MG63 (cell line): ENCODE measurements at regions not wholly inside any gene's neighbourhood (a gene's known extent, or its start where the extent isn't known, plus 50 kb on each side); places are given as distances from the start of the nearest gene placed in this dataset.
A peak's percentile ranks its signal among the peaks of the same experiment; 100 is the strongest.

Source experiments
- DNase-seq: peaks from one replicate; pipeline ENCODE4 v3.0.0-alpha.2; 2020
- H3K27me3 ChIP-seq: fragments of 250-450 bp; sonication (Bioruptor Pico); 2 replicates; pipeline ENCODE4 v1.5.1; 2020; ENCODE audit warnings: mild to moderate bottlenecking, moderate library complexity
- H3K36me3 ChIP-seq: fragments of 250-450 bp; sonication (Bioruptor Pico); 2 replicates; pipeline ENCODE4 v1.5.1; 2020; ENCODE audit warnings: mild to moderate bottlenecking, moderate library complexity
- H3K4me3 ChIP-seq: fragments of 250-450 bp; sonication (Bioruptor Pico); 2 replicates; pipeline ENCODE4 v1.5.1; 2020; ENCODE audit warnings: mild to moderate bottlenecking, moderate library complexity
- H3K9me3 ChIP-seq: fragments of 250-450 bp; sonication (Bioruptor Pico); 2 replicates; pipeline ENCODE4 v1.5.1; 2020; ENCODE audit warnings: mild to moderate bottlenecking, moderate library complexity

DNA sequence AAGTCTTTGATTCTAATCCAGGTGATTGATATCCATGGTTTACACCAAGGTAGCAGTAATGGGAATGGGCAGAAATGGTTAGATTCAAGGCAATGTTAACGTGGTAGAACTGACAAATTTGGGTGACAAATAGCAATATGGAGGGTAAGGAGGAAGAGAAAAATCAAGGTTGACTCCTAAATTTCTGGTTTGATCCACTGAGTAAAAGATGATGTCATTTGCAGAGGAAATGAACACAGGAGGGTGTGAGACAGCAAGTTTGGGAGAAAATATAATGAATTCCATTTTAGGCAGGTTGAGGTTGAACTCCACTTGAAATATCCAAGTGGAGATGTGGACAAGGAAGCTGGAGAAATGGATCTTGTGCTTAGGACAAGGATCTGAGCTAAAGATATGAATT is 170.9 kb upstream of the CAMK1G start:
- Histone ChIP-seq H3K4me3 (no peak overlapping the region), H3K9me3 (no peaks in the 10 kb centered on the region)
- DNase-seq: no peak

DNA sequence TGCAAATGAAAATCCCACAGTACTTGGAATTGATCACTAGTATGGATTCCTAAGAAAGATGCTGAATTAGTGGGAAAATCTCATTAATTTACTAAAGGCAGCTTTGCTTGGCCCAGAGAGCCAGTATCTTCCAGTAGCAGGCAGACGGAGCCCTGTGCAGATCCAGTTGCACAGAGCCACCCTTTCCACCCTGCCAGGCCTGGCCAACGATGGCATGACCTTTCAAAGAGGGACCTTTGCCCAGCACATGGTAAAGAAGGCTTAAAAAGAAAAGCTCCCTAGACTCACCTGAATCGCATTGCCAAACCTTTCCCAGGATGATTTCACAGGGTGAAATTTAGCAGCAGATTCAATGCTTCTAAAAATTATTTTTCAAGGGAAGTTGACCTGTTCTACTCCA is 170.5 kb upstream of the CAMK1G start:
- no peaks in the 10 kb centered on the region for H3K27me3 ChIP-seq
- no peak for DNase-seq
- H3K4me3 ChIP-seq: no peak overlapping the region
- no peaks in the 10 kb centered on the region for H3K9me3 ChIP-seq
- no peaks in the 10 kb centered on the region for H3K36me3 ChIP-seq

More for the DNA sequence above, 170.9 kb upstream of the CAMK1G start:
- H3K27me3 ChIP-seq: no peaks in the 10 kb centered on the region
- H3K36me3 ChIP-seq: no peaks in the 10 kb centered on the region

DNA sequence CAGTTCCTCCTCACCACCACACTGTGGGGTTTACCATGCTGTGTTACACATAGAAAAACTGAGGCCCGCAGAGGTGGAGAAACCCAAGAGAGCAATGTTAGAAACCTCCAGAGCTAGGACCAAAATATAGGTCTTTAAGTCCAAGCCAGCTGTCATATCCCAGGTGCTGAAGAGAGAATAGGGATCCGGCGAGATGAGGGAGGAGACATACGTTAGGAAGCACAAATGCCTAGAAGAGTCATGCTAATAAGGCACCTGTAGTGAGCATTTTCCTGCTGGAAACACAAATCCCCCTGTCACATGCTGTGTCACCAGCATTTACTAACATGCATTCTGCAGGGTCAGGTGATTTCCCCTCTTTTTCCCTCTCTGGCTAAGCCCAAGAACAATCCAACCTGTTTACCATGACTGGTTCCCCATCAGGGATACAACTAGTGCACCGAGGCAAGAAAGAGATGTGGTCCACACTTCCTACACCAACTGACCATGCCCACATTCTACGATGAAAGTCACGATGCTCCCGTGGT is 168.6 kb upstream of the CAMK1G start:
- Histone ChIP-seq H3K9me3 (no peaks in the 10 kb centered on the region), H3K36me3 (no peaks in the 10 kb centered on the region), H3K4me3 (no peak overlapping the region), H3K27me3 (no peaks in the 10 kb centered on the region)
- no peak for DNase-seq

DNA sequence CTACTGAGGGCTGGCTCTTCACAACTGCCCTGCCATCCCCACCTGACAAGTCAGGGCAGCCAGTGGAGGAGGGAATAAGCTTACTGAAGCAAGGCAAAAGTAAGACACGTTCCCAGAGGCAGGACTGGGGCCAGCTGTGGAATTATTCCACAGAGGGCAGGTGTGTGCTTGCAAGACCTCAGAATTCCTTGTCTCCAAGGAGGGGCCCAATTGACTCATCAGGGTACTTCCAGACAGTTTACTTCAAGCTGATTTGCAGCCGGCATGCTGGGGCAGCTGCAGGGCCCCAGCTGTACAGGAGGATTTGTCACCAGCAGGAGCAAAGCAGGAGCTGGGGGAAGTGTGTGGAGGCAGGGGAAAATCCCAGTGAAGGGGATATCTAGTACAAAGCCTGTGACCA is 167.5 kb upstream of the CAMK1G start:
- peak; percentile 10 for DNase-seq
- Histone ChIP-seq H3K27me3 (no peaks in the 10 kb centered on the region), H3K9me3 (no peaks in the 10 kb centered on the region), H3K4me3 (no peak overlapping the region), H3K36me3 (no peaks in the 10 kb centered on the region)

DNA sequence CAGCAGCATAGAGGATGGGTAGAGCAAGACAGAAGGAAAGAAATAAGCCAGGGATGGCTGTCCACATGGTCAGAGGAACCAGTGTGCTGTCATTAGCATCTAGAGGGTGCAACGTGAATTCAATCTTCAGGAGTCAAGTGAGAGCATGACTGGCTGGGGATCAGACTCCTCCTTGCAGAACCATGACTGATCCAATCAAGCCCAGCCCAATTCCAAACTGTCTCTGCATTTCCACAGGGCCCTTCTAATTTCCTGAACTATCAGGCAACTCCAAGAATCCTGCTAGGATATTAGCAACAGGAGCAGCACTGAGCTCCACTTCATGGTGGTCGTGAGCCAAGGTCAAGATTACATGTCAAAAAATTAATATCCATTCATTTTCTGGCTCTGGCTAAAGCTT is 166.8 kb upstream of the CAMK1G start:
- Histone ChIP-seq H3K4me3 (no peak overlapping the region), H3K27me3 (no peaks in the 10 kb centered on the region), H3K9me3 (no peaks in the 10 kb centered on the region), H3K36me3 (no peaks in the 10 kb centered on the region)
- no peak for DNase-seq

DNA sequence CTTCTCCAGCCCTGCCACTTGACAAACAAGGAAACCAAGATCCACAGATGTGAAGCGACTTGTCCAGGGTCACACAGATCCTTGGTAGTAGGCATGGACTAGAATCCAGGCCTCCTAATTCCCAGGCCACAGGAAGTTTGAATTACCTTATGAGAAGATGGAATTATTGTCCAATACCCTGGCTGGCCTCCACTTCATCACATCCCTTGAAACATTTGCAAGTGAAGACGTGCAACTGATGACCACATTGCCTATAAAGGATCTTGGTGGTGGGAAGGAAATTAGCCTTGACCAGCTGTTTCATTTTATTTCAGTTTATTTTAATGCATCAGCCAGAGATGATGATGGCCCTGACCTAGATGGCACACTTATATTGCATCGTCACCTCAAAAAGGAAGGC is 165.8 kb upstream of the CAMK1G start:
- no peak for DNase-seq
- no peaks in the 10 kb centered on the region for H3K36me3 ChIP-seq
- no peak overlapping the region for H3K4me3 ChIP-seq
- H3K27me3 ChIP-seq: no peaks in the 10 kb centered on the region
- H3K9me3 ChIP-seq: no peaks in the 10 kb centered on the region

DNA sequence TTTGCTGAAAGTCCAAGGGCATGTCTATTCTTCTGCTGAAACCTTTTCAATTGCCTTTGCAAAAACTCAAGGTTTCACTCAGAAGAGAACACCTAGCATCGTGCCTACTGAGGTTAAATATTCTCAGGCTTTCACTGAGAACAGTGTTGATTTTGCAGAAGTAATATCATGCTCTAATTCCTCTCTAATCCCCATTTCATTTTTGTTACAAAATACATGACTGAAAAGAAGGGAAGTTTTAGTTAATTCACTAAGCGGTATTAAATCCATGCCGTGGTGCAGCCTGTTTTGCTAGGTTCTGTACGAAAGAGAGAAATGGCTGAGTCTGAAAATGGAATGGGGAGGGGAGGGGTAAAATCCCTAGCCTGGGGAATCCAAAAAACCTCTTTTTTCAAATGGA is 163.2 kb upstream of the CAMK1G start:
- H3K36me3 ChIP-seq: no peaks in the 10 kb centered on the region
- no peaks in the 10 kb centered on the region for H3K9me3 ChIP-seq
- no peak for DNase-seq
- H3K27me3 ChIP-seq: no peaks in the 10 kb centered on the region
- no peak overlapping the region for H3K4me3 ChIP-seq

DNA sequence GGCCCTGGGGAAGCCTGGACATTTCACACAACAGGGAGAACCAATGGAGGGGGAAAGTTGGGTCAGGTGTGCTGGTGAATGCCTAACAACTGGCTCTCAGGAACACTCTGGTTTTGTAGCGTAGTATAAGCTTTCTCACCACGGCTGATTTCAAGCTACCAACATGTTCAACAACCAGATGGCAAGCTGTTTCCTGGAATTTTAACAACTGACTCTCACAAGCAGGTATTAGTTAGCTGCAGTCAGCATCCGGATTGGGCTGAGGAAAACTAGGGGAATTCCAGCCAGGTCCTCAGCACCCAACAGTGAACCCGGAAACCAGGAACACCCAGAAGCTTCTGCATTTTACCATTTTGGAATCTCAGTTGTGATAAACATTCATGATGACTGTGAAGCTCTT is 162.3 kb upstream of the CAMK1G start:
- no peak overlapping the region for H3K4me3 ChIP-seq
- no peak for DNase-seq
- no peaks in the 10 kb centered on the region for H3K27me3 ChIP-seq
- no peaks in the 10 kb centered on the region for H3K9me3 ChIP-seq
- H3K36me3 ChIP-seq: no peaks in the 10 kb centered on the region

DNA sequence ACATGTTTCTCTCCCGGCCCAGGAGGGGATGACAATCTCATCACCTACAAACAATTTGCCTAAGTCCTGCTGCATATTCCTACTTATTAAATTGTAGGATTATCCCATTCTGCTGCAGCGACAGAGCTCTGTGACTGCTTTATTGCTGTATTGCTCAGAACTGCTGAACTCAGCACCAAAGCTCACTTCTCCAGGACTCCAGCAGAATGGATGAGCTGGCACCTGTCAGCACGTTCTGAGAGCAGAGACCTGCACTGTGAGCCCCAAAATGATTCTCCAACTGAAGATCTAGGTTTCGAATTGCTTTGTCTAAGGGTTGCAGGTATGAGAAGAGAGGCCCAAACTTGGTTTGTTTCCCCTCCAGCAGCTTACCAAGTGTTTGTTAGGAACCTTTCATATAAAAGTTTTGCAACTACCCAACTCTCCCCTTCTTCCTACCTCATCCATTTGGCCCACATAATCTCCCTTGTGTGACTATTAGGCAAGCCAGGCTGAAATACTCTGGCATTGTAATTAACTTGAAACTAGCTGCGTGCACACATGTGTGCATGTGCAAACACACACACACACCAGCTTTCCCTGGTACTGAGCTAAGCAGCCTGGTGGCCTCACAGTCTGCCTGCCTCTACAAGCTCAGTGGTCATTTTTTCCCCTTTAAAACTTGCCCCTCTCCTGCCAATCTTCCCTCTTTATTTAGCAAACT is 161.4 kb upstream of the CAMK1G start:
- Histone ChIP-seq H3K4me3 (no peak overlapping the region), H3K36me3 (no peaks in the 10 kb centered on the region), H3K27me3 (no peaks in the 10 kb centered on the region), H3K9me3 (no peaks in the 10 kb centered on the region)
- no peak for DNase-seq

DNA sequence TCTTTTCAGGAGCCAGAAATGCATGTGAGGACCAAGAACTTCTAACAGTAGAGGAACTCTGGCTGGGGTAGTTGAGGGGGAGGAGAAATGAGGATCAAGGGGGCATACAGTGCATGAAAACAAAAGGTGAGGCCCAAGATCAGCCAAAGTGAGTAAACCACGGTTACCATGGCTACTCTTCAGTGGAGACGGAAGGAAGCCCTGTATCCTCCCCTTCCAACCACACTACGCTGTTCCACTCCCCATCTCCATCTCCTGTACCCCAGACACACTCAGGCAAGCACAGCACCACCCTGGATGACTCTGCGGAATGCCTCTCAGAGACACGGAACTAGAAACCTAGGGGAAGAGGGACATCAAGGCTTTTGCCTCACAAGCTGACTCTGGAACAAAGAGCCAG is 157.6 kb upstream of the CAMK1G start:
- Histone ChIP-seq H3K4me3 (no peak overlapping the region), H3K36me3 (no peaks in the 10 kb centered on the region), H3K9me3 (no peaks in the 10 kb centered on the region), H3K27me3 (no peaks in the 10 kb centered on the region)
- DNase-seq: no peak

DNA sequence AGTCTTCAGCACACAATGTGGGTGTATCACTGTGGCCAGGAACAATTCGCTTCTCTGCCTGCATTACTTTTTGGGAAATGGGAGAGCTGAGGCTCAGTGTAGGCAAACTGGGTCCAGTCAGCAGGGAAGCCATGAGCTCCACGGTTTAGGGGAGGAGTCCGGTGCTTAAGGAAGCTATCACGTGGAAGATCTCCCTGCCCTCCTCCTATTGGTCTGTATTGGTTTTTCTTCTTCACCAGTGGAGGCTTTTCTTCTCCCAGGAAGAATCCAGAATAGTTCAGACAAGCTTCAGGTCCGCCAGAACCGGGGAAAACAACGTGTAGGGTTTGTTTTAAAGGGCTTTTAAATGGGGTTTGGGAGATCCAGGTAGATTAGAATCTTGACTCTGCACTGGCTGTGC is 156.2 kb upstream of the CAMK1G start:
- Histone ChIP-seq H3K4me3 (no peak overlapping the region), H3K27me3 (no peaks in the 10 kb centered on the region), H3K9me3 (no peaks in the 10 kb centered on the region), H3K36me3 (no peaks in the 10 kb centered on the region)
- DNase-seq: no peak

DNA sequence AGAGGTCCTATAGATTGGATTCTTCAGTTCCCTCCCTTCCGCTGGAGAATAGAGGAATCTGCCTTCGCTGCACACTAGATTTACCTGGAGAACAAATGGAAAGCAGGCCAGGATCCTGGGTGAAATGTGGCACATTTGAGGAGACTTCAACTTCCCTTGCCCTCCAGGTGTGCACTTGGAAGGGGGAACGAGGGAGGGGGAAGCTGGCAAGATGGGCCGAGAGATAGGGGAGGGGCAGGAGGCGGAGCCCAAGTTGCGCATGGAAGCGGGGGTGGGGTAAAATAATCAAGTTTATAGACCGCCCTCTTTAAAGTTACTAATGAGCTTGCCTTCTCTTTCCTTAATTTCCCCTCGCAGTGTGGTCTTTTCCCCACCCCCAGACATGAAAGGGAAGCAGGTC is 155.7 kb upstream of the CAMK1G start:
- H3K4me3 ChIP-seq: no peak overlapping the region

DNA sequence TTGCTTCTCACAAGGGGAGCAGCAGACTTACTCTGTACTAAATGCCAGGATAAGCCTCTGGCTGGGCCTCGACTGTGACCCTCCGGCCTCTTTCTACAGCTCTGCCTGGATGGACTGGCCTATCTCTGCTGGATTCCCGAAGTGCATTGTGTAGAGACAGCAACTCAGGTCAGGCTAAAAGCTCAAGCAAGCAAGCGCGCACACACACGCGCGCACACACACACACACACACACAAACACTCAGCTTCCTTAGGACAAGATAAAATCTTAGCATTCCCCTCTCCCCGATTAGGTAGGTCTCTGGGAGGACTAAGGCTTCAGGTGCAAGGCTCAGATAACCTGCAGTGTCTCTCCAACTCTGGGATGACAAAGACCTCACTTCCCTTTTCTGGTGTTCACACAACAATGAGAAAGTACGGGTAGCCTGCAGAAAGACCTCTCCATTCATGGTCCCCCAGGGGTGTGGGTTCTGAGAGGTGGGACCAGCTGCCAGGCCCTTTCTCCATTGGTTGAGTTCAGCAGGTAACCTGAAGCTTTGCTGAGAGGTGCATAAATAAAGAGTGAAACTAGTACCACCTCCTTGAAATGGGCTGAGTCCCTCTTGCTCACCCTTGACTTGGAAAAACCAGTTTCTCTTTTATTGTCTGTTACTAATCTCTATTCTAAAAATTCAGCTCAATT is 155.1 kb upstream of the CAMK1G start:
- Histone ChIP-seq H3K36me3 (no peaks in the 10 kb centered on the region), H3K4me3 (no peak overlapping the region), H3K27me3 (no peaks in the 10 kb centered on the region), H3K9me3 (no peaks in the 10 kb centered on the region)
- no peak for DNase-seq

More for the DNA sequence above, 155.7 kb upstream of the CAMK1G start:
- DNase-seq: no peak
- Histone ChIP-seq H3K27me3 (no peaks in the 10 kb centered on the region), H3K9me3 (no peaks in the 10 kb centered on the region), H3K36me3 (no peaks in the 10 kb centered on the region)

DNA sequence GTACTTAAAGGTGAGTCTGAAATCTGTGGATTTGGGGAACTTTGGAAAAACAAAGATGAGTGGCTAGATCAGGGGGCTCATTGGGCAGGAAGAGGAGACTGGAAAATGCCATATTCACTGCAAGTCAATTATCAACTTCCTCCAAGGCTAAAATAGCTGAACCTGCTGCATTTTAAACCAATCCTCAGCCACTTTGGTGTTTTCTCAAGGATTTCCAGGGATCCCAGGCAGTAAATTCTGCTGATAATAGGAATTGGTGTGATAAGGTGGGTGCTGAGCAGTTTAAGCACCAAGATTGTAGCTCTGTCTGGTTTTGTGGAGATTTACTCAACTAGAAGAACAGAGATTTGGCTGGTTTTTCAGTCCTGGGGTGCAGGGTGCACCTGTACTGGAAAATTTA is 153.9 kb upstream of the CAMK1G start:
- no peaks in the 10 kb centered on the region for H3K36me3 ChIP-seq
- no peaks in the 10 kb centered on the region for H3K9me3 ChIP-seq
- H3K4me3 ChIP-seq: no peak overlapping the region
- H3K27me3 ChIP-seq: no peaks in the 10 kb centered on the region
- DNase-seq: no peak

DNA sequence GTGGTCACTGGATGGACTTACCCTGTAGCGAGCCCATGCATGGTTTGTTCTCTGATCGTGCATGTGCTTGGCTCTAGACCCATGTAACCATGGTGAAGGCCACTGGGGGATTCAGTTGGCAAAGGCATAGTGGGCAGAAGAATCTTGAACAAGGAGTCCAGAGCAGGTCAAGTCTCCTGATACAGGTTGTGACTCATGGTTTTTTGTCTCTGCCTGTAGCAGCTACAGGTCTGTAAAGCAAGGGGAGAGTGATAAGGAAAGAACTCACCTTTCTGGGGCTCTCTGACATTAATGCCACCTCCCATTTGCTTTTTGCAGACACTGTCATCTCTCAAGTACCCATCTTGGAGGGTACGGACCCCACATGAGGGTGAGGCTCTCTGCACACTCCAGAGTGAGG is 153.4 kb upstream of the CAMK1G start:
- H3K4me3 ChIP-seq: no peak overlapping the region
- H3K27me3 ChIP-seq: no peaks in the 10 kb centered on the region
- H3K9me3 ChIP-seq: no peaks in the 10 kb centered on the region
- DNase-seq: no peak
- H3K36me3 ChIP-seq: no peaks in the 10 kb centered on the region

DNA sequence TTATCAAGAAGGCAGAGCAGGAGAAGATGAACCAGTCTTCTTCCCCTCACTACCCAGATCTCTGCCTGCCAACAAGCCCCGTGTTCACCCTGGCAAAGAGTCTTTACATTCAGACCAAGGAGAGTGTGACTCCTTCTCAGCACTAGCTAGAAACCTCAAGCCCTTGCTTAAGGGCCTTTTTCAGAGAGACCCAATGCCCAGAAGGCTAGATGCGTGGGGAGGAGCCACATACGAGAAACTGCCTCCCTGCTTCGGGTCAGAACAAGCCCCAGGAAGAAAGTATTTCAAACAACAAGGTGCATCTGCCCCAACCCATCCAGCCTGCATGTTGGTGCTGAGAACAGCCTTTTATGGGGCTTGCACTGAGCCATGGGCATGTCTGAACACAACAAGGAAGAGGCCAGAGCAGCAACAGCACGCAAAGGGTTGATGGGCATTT is 152.7 kb upstream of the CAMK1G start:
- DNase-seq: no peak
- Histone ChIP-seq H3K36me3 (no peaks in the 10 kb centered on the region), H3K9me3 (no peaks in the 10 kb centered on the region)

DNA sequence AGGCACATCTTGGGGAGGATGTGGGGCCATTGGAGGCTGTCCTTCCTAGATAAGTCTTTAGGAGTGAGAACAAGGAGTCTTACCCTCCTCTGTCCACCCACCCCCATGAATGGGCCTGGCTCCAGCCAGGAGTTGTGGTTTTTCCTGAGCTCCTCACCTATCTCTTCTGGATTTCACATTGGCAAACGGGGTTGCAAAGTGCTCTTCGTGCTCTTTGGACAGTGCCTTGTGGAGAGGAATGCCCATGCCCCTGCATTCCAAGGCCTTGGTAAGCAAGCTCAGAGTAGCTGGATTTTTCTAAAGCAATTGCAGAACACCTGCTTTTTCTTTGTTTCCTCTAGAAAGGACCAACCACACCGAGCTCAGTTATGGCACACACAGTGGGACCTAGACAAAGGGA is 152.1 kb upstream of the CAMK1G start:
- H3K4me3 ChIP-seq: no peak overlapping the region
- no peak for DNase-seq
- no peaks in the 10 kb centered on the region for H3K9me3 ChIP-seq

More for the DNA sequence above, 152.7 kb upstream of the CAMK1G start:
- Histone ChIP-seq H3K4me3 (no peak overlapping the region), H3K27me3 (no peaks in the 10 kb centered on the region)

DNA sequence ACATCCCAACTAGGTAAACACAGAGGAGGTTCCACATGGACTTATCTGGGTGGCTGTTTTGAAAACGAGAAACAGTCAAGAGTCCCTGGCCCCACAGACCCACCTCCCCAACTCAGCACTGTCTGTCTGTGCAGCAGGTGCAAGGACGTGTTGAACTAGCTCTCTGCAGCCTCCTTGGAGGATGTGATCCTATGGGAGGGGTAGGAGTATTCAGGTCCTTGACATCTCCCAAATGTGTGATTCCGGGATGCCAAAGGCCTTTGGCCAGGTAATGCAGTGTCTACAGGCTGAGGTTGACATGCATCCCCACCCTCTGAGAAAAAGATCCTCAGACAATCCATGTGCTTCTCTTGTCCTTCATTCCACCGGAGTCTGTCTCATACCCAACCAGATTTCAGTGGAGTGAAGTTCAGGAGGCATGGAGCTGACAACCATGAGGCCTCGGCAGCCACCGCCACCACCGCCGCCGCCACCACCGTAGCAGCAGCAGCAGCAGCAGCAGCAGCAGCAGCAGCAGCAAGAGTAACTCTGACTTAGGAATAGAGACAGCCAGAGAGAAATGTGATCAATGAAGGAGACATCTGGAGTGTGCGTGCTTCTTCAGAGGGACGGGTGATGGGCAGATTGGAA is 151.6 kb upstream of the CAMK1G start:
- Histone ChIP-seq H3K4me3 (no peak overlapping the region), H3K27me3 (no peaks in the 10 kb centered on the region), H3K36me3 (no peaks in the 10 kb centered on the region), H3K9me3 (no peaks in the 10 kb centered on the region)
- no peak for DNase-seq

More for the DNA sequence above, 152.1 kb upstream of the CAMK1G start:
- no peaks in the 10 kb centered on the region for H3K27me3 ChIP-seq
- H3K36me3 ChIP-seq: no peaks in the 10 kb centered on the region
